ENCODE measurements at regions not wholly inside any gene's neighbourhood (a gene's known extent, or its start where the extent isn't known, plus 50 kb on each side); places are given as distances from the start of the nearest gene placed in this dataset.

DNA sequence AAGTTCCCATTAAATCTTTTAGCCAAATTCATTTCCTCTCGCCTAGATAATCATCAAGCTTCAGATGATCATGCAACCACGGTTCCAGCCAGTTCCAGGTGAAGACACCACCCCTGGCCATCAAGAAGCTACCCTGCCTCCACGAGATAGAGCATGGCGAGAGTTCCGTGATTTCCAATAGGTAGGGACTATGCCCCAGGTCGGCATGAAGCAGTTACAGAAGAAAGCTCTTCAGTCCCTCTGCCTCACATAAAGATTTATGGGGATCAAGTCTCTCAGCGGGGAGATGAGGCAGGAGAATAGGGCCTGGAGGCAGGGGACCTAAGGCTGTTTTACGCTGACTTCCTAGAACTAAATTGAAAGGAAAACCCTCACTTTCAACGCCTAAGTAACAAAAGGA lies 183.9 kb downstream of the OR13H1 start:
- no peak overlapping the region for H3K4me3 ChIP-seq (ENCODE audit: low read depth, low read length)
- no peak for DNase-seq (ENCODE audit: low read depth)
- TF ChIP-seq, protein P1, sequence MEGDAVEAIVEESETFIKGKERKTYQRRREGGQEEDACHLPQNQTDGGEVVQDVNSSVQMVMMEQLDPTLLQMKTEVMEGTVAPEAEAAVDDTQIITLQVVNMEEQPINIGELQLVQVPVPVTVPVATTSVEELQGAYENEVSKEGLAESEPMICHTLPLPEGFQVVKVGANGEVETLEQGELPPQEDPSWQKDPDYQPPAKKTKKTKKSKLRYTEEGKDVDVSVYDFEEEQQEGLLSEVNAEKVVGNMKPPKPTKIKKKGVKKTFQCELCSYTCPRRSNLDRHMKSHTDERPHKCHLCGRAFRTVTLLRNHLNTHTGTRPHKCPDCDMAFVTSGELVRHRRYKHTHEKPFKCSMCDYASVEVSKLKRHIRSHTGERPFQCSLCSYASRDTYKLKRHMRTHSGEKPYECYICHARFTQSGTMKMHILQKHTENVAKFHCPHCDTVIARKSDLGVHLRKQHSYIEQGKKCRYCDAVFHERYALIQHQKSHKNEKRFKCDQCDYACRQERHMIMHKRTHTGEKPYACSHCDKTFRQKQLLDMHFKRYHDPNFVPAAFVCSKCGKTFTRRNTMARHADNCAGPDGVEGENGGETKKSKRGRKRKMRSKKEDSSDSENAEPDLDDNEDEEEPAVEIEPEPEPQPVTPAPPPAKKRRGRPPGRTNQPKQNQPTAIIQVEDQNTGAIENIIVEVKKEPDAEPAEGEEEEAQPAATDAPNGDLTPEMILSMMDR (IDR thresholded peaks at IDR 0.05; ENCODE audit: insufficient read depth, low read depth, low read length, missing control alignments) = no peak

DNA sequence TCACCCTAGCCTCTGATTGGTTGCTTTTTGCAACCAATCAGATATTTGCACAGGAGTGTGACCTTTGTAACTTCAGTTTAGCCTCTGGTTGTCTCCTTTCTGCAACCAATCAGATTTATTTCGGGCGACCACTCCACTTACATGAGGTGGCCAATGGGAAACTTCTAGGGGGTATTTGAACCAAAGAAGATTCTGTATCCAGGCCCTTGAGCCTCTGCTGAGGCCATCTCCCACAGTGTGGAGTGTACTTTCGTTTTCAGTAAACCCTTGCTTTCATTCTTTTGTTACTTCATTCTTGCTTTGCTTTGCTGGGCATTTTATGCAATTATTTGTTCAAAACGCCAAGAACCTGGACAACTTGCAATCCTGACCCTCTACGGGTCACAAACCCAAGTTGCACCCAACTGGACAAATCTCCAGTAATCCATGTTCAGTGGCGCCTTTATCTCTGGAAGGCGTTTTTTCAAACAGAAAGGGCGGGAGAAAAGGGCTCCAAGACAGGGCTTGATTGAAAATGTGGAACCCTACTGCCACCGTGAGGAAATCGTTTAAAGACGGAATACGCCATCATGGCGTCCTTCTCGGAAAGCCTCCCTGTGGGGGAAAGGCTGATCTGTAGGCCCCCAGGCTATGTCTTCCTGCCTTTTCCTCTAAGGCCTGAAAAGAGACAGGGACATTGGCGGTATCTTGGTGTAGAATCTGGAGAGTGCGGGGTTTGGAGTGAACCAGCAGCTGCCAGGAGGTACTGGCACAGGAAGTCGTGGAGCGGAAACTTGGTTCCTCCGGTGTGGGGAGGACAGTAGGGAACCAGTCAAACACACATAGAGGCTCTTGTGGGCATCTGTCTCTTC lies 184.6 kb downstream of the OR13H1 start:
- DNase-seq (ENCODE audit: low read depth) = no peak
- H3K4me3 ChIP-seq (ENCODE audit: low read depth, low read length) = no peak overlapping the region
- TF ChIP-seq, protein P1 (IDR thresholded peaks at IDR 0.05; ENCODE audit: insufficient read depth, low read depth, low read length, missing control alignments) = no peak

DNA sequence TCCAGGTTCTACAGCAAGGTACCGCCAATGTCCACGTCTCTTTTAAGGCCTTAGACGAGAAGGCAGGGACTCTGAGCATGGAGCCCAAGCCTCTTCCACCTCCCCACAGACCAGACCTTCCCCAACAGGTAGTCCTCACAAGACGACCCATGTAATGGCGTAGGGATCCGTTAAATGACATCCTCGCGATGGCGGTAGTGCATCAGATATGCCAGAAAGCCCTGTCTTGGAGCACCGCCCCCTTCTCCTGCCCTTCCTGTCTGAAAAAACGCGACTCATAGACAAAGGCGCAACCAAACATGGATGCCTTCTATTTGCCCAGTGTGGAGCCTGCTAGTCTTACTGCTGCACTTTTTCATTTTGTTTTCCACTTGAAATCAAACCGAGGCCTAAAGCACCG lies 185.4 kb downstream of the OR13H1 start:
- TF ChIP-seq, protein P1 (IDR thresholded peaks at IDR 0.05; ENCODE audit: insufficient read depth, low read depth, low read length, missing control alignments) = no peak
- DNase-seq (ENCODE audit: low read depth) = peak; percentile 22
- no peak overlapping the region for H3K4me3 ChIP-seq (ENCODE audit: low read depth, low read length)

DNA sequence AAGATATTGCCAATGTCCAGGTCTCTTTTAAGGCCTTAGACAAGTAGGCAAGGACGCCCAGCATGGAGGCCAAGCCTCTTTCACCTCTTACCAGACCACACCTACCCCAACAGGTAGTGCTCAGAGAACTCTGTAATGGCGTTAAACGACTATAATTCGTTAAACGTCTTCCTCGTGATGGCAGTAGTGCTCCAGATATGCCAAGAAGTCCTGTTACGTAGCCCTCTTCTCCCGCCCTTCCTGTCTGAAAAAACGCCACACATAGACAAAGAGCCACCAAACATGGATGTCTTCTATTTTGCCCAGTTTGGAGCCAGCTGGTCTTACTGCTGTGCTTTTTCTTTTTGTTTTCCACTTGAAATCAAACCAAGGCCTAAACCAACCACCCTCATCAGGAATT lies 190.7 kb downstream of the OR13H1 start:
- TF ChIP-seq, protein P1 (IDR thresholded peaks at IDR 0.05; ENCODE audit: insufficient read depth, low read depth, low read length, missing control alignments) = no peak
- DNase-seq (ENCODE audit: low read depth) = peak; percentile 28
- no peak overlapping the region for H3K4me3 ChIP-seq (ENCODE audit: low read depth, low read length)

DNA sequence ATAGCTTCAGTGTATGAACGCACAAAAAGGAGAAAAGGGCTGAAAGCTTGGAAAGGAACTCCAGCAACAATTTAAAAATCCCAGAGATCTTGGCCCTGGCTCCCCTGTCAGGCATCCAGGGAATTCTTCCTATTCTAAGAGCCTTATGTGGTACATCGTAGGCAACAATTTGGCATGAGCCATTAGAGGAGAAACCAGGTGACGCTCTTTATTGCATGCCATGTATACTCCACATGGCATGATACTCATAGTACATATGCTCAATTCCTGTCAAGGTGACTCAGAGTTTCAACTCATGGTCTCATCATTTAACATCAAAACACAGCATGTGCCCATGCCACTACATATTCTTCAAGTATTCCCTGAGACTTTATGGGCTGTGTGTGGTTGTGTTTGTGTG lies 191.3 kb downstream of the OR13H1 start:
- no peak overlapping the region for H3K4me3 ChIP-seq (ENCODE audit: low read depth, low read length)
- TF ChIP-seq, protein P1 (IDR thresholded peaks at IDR 0.05; ENCODE audit: insufficient read depth, low read depth, low read length, missing control alignments) = no peak

DNA sequence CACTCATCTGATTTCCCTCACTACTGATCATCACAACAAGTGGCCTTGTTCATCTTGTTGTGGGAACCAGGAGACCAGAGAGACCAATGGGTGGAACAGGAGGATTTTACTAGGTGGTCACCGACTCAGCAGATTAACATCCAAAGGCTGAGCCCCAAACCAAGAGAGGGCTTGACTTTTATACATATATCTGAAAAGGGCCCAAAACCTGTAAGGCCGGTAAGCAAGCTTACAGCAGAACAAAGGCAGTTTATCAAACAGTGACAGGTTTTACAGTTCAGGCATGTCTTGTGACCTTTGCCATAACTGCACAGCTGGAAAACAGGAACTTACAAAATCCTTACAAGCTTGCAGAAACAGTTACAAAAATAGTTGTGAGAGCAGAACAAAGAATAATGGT lies 195.9 kb downstream of the OR13H1 start:
- TF ChIP-seq, protein P1 (IDR thresholded peaks at IDR 0.05; ENCODE audit: insufficient read depth, low read depth, low read length, missing control alignments) = no peak
- DNase-seq (ENCODE audit: low read depth) = no peak

More for the DNA sequence above, 191.3 kb downstream of the OR13H1 start:
- no peak for DNase-seq (ENCODE audit: low read depth)

More for the DNA sequence above, 195.9 kb downstream of the OR13H1 start:
- H3K4me3 ChIP-seq (ENCODE audit: low read depth, low read length) = no peak overlapping the region

Data from GM12865 (cell line).